ENCODE measurements at regions not wholly inside any gene's neighbourhood (a gene's known extent, or its start where the extent isn't known, plus 50 kb on each side); places are given as distances from the start of the nearest gene placed in this dataset.
A peak's percentile ranks its signal among the peaks of the same experiment; 100 is the strongest.

DNA sequence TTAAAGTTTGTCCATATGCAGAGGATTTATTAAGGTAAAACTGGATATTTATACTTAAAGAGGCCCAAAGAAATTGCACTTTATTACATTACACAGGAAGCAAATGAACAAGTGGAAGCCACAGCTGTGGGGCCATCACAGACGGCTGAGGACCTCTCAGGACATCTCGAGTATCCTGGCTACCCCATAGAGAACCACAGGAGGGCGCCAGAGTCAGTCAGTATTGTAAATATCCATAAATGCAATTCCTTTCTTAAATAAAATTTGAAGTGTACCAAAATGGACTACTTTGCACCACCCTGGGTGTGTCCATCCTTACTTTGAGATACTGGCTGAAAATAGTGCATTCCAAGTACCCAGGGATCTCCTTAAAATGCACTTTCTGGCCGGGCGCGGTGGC is 257.2 kb downstream of the MRPL39 start:
- no peak overlapping the region for H3K27ac Mint-ChIP-seq
- peak; percentile 75 for ATAC-seq
- TF ChIP-seq EZH2phosphoT487 (IDR thresholded peaks at IDR 0.05; ENCODE audit: unreplicated experiment), result no peak
- TF ChIP-seq, protein P1, sequence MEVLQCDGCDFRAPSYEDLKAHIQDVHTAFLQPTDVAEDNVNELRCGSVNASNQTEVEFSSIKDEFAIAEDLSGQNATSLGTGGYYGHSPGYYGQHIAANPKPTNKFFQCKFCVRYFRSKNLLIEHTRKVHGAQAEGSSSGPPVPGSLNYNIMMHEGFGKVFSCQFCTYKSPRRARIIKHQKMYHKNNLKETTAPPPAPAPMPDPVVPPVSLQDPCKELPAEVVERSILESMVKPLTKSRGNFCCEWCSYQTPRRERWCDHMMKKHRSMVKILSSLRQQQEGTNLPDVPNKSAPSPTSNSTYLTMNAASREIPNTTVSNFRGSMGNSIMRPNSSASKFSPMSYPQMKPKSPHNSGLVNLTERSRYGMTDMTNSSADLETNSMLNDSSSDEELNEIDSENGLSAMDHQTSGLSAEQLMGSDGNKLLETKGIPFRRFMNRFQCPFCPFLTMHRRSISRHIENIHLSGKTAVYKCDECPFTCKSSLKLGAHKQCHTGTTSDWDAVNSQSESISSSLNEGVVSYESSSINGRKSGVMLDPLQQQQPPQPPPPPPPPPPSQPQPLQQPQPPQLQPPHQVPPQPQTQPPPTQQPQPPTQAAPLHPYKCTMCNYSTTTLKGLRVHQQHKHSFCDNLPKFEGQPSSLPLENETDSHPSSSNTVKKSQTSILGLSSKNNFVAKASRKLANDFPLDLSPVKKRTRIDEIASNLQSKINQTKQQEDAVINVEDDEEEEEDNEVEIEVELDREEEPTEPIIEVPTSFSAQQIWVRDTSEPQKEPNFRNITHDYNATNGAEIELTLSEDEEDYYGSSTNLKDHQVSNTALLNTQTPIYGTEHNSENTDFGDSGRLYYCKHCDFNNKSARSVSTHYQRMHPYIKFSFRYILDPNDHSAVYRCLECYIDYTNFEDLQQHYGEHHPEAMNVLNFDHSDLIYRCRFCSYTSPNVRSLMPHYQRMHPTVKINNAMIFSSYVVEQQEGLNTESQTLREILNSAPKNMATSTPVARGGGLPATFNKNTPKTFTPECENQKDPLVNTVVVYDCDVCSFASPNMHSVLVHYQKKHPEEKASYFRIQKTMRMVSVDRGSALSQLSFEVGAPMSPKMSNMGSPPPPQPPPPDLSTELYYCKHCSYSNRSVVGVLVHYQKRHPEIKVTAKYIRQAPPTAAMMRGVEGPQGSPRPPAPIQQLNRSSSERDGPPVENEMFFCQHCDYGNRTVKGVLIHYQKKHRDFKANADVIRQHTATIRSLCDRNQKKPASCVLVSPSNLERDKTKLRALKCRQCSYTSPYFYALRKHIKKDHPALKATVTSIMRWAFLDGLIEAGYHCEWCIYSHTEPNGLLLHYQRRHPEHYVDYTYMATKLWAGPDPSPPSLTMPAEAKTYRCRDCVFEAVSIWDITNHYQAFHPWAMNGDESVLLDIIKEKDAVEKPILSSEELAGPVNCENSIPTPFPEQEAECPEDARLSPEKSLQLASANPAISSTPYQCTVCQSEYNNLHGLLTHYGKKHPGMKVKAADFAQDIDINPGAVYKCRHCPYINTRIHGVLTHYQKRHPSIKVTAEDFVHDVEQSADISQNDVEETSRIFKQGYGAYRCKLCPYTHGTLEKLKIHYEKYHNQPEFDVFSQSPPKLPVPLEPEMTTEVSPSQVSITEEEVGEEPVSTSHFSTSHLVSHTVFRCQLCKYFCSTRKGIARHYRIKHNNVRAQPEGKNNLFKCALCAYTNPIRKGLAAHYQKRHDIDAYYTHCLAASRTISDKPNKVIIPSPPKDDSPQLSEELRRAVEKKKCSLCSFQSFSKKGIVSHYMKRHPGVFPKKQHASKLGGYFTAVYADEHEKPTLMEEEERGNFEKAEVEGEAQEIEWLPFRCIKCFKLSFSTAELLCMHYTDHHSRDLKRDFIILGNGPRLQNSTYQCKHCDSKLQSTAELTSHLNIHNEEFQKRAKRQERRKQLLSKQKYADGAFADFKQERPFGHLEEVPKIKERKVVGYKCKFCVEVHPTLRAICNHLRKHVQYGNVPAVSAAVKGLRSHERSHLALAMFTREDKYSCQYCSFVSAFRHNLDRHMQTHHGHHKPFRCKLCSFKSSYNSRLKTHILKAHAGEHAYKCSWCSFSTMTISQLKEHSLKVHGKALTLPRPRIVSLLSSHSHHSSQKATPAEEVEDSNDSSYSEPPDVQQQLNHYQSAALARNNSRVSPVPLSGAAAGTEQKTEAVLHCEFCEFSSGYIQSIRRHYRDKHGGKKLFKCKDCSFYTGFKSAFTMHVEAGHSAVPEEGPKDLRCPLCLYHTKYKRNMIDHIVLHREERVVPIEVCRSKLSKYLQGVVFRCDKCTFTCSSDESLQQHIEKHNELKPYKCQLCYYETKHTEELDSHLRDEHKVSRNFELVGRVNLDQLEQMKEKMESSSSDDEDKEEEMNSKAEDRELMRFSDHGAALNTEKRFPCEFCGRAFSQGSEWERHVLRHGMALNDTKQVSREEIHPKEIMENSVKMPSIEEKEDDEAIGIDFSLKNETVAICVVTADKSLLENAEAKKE (CRISPR knock-in tag; IDR thresholded peaks at IDR 0.05), result peak; percentile 45; the same call in 1 of the 2 replicates
- TF ChIP-seq POLR2AphosphoS5 (IDR thresholded peaks at IDR 0.05; ENCODE audit: low read depth), result no peak
- TF ChIP-seq STAT1 (IDR thresholded peaks at IDR 0.05; ENCODE audit: unreplicated experiment), result no peak
- TF ChIP-seq CTCF (conservative IDR thresholded peaks at IDR 0.05; ENCODE audit: low read depth in 2 of 2), result peak; percentile 71 to 90
- H3K27me3 ChIP-seq (ENCODE audit: insufficient read depth), result no peaks in the 10 kb centered on the region
- peaks cover 8% of the 10 kb centered on the region; the same call in 2 of the 3 replicates for H3K36me3 Mint-ChIP-seq (ENCODE audit: low read depth)
- H3K4me2 ChIP-seq, result no peak overlapping the region
- peak; percentile 80 for DNase-seq (ENCODE audit: low spot score)
- H3K36me3 ChIP-seq (ENCODE audit: insufficient read depth), result no peaks in the 10 kb centered on the region
- H3K4me1 Mint-ChIP-seq, result no peaks in the 10 kb centered on the region
- H3K4me1 ChIP-seq (ENCODE audit: insufficient read depth), result peaks cover 4% of the 10 kb centered on the region; the same call in 1 of the 2 replicates
- H3K4me3 Mint-ChIP-seq, result no peak overlapping the region
- H3K27ac ChIP-seq (ENCODE audit: low read depth), result no peak overlapping the region
- H4K20me1 ChIP-seq (replicated peaks; ENCODE audit: insufficient read depth), result no peaks in the 10 kb centered on the region
- no peak overlapping the region for H2AFZ ChIP-seq
- peaks cover 8% of the 10 kb centered on the region; the same call in 2 of the 3 replicates for H3K9me3 Mint-ChIP-seq
- no peak overlapping the region for H3K4me3 ChIP-seq
- H3K9me2 ChIP-seq (ENCODE audit: insufficient read depth), result peaks cover 3% of the 10 kb centered on the region; the same call in 1 of the 2 replicates
- H3F3A ChIP-seq (replicated peaks; ENCODE audit: low read depth), result no peaks in the 10 kb centered on the region
- no peaks in the 10 kb centered on the region for H3K27me3 Mint-ChIP-seq (ENCODE audit: insufficient read depth, low read depth, poor library complexity)
- no peaks in the 10 kb centered on the region for H3K79me2 ChIP-seq (replicated peaks; ENCODE audit: insufficient read depth)

All from GM23338 (cell line).